Kidney epithelial cell (primary cell): ENCODE measurements at regions not wholly inside any gene's neighbourhood (a gene's known extent, or its start where the extent isn't known, plus 50 kb on each side); places are given as distances from the start of the nearest gene placed in this dataset.
"Not testable (repeated sequence)": the region's sequence is repeated elsewhere in the genome, so short reads cannot be mapped to it uniquely, and the experiment has no call there.

Source experiments
- DNase-seq: peaks from one replicate; pipeline ENCODE4 v3.0.0-alpha.2; 2010; ENCODE audit warnings: low read depth
- H3K27me3 ChIP-seq: 2 replicates; pipeline ENCODE4 v1.6.0; 2011; ENCODE audit warnings: low read length; ENCODE audit not compliant: control insufficient read depth, insufficient read depth
- H3K36me3 ChIP-seq: 2 replicates; pipeline ENCODE4 v1.5.1; 2011; ENCODE audit warnings: low read length; ENCODE audit not compliant: control insufficient read depth, insufficient read depth
- H3K4me3 ChIP-seq: 2 replicates; pipeline ENCODE4 v1.5.1; 2011; ENCODE audit warnings: low read depth, mild to moderate bottlenecking, control low read depth, low read length
- CTCF ChIP-seq: IDR thresholded peaks from 2 replicates; pipeline ENCODE4 v1.5.1; 2011; ENCODE audit warnings: mild to moderate bottlenecking, moderate library complexity, low read length, control low read depth, inconsistent platforms; ENCODE audit not compliant: insufficient read depth, poor library complexity, severe bottlenecking

- not testable (repeated sequence) for H3K36me3 ChIP-seq, H3K27me3 ChIP-seq, DNase-seq, H3K4me3 ChIP-seq
These were observed 51.7 kb upstream of the PAXBP1 start for GRCh38 chr21:32823296-32823695.

GRCh38 chr21:32824950-32825349 is 53.4 kb upstream of the PAXBP1 start:
- Histone ChIP-seq H3K27me3 (no peaks in the 10 kb centered on the region), H3K4me3 (no peak overlapping the region), H3K36me3 (no peaks in the 10 kb centered on the region)
- TF ChIP-seq CTCF, result no peak
- DNase-seq, result no peak

GRCh38 chr21:32826329-32827167 is 55.0 kb upstream of the PAXBP1 start:
- Histone ChIP-seq H3K36me3 (no peaks in the 10 kb centered on the region), H3K27me3 (no peaks in the 10 kb centered on the region), H3K4me3 (no peak overlapping the region)
- peak; percentile 58 for TF ChIP-seq CTCF
- DNase-seq, result no peak

- Histone ChIP-seq H3K27me3 (no peaks in the 10 kb centered on the region), H3K36me3 (no peaks in the 10 kb centered on the region), H3K4me3 (no peak overlapping the region)
- TF ChIP-seq CTCF, result no peak
- DNase-seq, result no peak
These were observed 57.4 kb upstream of the PAXBP1 start for GRCh38 chr21:32828908-32829307.

GRCh38 chr21:32829504-32829903 is 57.9 kb upstream of the PAXBP1 start:
- DNase-seq, result no peak
- TF ChIP-seq CTCF, result no peak
- no peaks in the 10 kb centered on the region for H3K27me3 ChIP-seq
- no peaks in the 10 kb centered on the region for H3K36me3 ChIP-seq
- H3K4me3 ChIP-seq, result no peak overlapping the region

- not testable (repeated sequence) for H3K36me3 ChIP-seq, DNase-seq, H3K4me3 ChIP-seq, H3K27me3 ChIP-seq
These were observed 60.2 kb upstream of the PAXBP1 start for GRCh38 chr21:32831779-32832178.

- no peak for TF ChIP-seq CTCF
- no peaks in the 10 kb centered on the region for H3K36me3 ChIP-seq
- no peak for DNase-seq
These were observed 62.8 kb upstream of the PAXBP1 start for GRCh38 chr21:32834211-32834915.

More at GRCh38 chr21:32834211-32834915, 62.8 kb upstream of the PAXBP1 start:
- Histone ChIP-seq H3K4me3 (no peak overlapping the region), H3K27me3 (peaks cover 3% of the 10 kb centered on the region)
